Prostate gland (tissue), 2 donors: ENCODE measurements at regions not wholly inside any gene's neighbourhood (a gene's known extent, or its start where the extent isn't known, plus 50 kb on each side); places are given as distances from the start of the nearest gene placed in this dataset.

Experiments used
- CTCF ChIP-seq, 4 experiments: fragments of 200-600 bp in 2 of 4; fragments of 450-650 bp in 2 of 4; sonication (generic) in 2 of 4; IDR thresholded peaks; 1 replicate in 3 of 4; 2 replicates in 1 of 4; pipeline ENCODE4 v1.5.1; 2016 to 2019; ENCODE audit warnings: antibody characterized with exemption in 4 of 4, mild to moderate bottlenecking in 2 of 4, moderate library complexity in 2 of 4
- POLR2A ChIP-seq: fragments of 450-650 bp; IDR thresholded peaks from one replicate; pipeline ENCODE4 v1.6.1; 2016; ENCODE audit warnings: antibody characterized with exemption, mild to moderate bottlenecking
- POLR2AphosphoS5 ChIP-seq: sonication (generic); formaldehyde crosslinking; IDR thresholded peaks from one replicate; pipeline ENCODE4 v1.6.1; 2017; ENCODE audit warnings: antibody characterized with exemption

- TF ChIP-seq CTCF (IDR thresholded peaks at IDR 0.05) = no peak
- no peak for TF ChIP-seq POLR2A
- no peak for TF ChIP-seq POLR2AphosphoS5
Observed at GRCh38 chr9:109710830-109711229, 69.2 kb upstream of the PALM2AKAP2 start.
